IMR-90 (cell line): ENCODE measurements at regions not wholly inside any gene's neighbourhood (a gene's known extent, or its start where the extent isn't known, plus 50 kb on each side); places are given as distances from the start of the nearest gene placed in this dataset.

ENCODE experiments used
- CEBPB ChIP-seq: IDR thresholded peaks from 2 replicates; pipeline ENCODE4 v1.6.1; 2012; ENCODE audit warnings: low read depth, low read length, improper control_type of control experiment
- FOS ChIP-seq: fragments of 150-350 bp; IDR thresholded peaks from 2 replicates; pipeline ENCODE4 v1.6.1; 2016; ENCODE audit warnings: low read depth, low read length
- MAZ ChIP-seq: IDR thresholded peaks from 2 replicates; pipeline ENCODE4 v1.6.1; 2012; ENCODE audit warnings: low read depth, mild to moderate bottlenecking, low read length, improper control_type of control experiment, moderate library complexity, borderline replicate concordance
- POLR2A ChIP-seq: IDR thresholded peaks from 2 replicates; pipeline ENCODE4 v1.6.1; 2012; ENCODE audit warnings: mild to moderate bottlenecking, low read depth, low read length
- RFX5 ChIP-seq: IDR thresholded peaks from 2 replicates; pipeline ENCODE4 v1.8.0; 2012; ENCODE audit warnings: low read depth, mild to moderate bottlenecking, low read length, moderate library complexity
- TF ChIP-seq, protein P1 (sequence below): conservative IDR thresholded peaks from 2 replicates; pipeline ENCODE4 v1.5.1; 2012; ENCODE audit warnings: mild to moderate bottlenecking, low read depth, low read length, improper control_type of control experiment

DNA sequence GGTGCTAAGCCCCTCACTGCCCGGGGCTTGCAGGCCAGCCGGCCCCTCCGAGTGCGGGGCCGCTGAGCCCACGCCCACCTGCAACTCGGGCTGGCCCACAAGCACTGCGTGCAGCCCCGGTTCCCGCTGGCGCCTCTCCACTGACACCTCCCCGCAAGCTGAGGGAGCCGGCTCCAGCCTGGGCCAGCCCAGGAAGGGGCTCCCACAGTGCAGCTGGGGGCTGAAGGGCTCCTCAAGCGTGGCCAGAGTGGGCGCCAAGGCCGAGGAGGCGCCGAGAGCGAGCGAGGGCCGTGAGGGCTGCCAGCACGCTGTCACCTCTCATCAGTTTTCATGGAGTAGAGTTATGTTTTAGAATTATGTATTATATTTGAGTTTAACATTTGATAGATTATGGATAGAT lies 176.5 kb upstream of the FAM78B start:
- TF ChIP-seq CEBPB (no peak), POLR2A (no peak), RFX5 (no peak), MAZ (no peak), FOS (no peak)
- TF ChIP-seq, protein P1, sequence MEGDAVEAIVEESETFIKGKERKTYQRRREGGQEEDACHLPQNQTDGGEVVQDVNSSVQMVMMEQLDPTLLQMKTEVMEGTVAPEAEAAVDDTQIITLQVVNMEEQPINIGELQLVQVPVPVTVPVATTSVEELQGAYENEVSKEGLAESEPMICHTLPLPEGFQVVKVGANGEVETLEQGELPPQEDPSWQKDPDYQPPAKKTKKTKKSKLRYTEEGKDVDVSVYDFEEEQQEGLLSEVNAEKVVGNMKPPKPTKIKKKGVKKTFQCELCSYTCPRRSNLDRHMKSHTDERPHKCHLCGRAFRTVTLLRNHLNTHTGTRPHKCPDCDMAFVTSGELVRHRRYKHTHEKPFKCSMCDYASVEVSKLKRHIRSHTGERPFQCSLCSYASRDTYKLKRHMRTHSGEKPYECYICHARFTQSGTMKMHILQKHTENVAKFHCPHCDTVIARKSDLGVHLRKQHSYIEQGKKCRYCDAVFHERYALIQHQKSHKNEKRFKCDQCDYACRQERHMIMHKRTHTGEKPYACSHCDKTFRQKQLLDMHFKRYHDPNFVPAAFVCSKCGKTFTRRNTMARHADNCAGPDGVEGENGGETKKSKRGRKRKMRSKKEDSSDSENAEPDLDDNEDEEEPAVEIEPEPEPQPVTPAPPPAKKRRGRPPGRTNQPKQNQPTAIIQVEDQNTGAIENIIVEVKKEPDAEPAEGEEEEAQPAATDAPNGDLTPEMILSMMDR: no peak
